HG03196 (cell line): ENCODE measurements at regions not wholly inside any gene's neighbourhood (a gene's known extent, or its start where the extent isn't known, plus 50 kb on each side); places are given as distances from the start of the nearest gene placed in this dataset.

Experiments used
- ATAC-seq: cut with Tn5 transposase; IDR thresholded peaks from one replicate; pipeline ENCODE4 v1.9.1; 2021; ENCODE audit not compliant: unreplicated experiment

DNA sequence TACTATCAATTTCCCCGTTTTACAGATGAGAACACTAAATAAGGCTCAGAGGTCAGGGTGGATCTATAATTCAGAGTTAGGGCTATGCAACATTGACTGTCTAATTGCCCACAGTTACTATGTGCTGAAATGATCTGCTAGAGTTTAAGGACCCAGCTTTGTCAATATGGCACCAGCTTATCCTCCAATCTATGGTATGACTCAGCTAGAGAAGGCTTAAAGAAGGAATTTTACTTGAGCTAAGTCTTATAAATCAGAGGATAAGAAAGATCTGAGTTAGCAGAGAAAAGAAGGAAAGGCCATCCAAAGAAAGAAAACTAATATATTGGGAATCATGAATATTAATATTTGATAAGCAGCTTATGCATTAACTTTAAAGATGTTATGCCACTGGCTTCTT is 78.1 kb downstream of the ASB9 start:
- no peak for ATAC-seq

GRCh38 chrX:15188039-15188438 is 81.8 kb downstream of the ASB9 start:
- no peak for ATAC-seq

DNA sequence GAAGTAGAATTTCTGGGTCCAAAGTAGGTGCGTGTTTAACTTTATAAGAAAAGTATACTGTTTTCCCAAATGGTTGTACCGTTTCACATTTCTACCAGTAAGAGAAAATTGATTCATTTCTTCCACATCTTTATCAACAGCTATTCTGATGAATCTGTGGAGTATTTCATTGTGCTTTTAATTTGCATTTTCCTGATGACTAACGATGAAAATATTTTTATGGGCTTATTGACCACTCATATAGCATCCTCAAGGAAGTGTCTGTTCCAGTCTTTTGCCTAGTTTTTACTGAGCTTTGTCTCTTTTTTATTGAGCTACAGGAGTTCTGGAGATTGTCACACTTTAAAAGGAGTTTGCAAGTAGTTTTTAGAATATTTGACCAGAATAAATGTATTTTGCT is 92.6 kb downstream of the ASB9 start:
- ATAC-seq = no peak

- ATAC-seq = no peak
These were observed 96.5 kb downstream of the ASB9 start for GRCh38 chrX:15173411-15173810.

DNA sequence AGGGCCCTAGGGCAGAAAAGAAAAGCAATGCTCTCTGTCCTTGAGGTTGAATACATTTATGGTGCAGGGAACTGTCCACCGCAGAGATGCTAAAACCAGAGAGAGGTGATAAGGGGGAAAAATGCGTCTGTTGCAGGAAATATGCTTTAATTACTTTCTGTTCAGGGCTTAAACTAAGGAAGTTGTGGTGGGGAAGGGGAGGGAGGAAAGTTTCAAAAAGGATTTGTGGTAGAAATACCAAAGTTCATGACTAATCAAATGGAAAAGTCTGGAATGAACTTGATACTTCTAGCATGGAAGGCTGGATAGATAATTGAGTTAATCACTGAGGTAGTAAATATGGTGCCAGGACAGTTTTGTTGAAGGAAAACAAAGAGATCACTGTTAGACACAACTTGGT is 99.0 kb downstream of the ASB9 start:
- ATAC-seq = no peak

GRCh38 chrX:15167826-15168225 is 102.1 kb downstream of the ASB9 start:
- no peak for ATAC-seq

DNA sequence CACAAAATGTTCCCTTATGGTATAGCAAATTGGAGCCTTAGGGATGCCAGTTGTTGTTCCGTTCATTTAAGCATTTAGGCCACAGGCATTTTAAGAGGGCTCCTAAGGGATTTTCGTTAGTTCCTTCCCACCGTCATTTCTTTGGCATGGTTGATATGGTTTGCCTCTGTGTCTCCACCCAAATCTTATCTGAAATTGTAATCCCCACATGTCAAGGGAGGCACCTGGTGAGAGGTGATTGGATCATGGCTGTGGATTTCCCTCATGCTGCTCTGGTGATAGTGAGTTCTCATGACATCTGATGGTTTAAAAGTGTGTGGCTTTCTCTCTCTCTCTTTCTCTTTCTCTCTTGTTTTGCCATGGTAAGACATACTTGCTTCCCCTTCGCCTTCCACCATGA is 104.1 kb downstream of the ASB9 start:
- no peak for ATAC-seq

- ATAC-seq = no peak
These were observed 106.8 kb downstream of the ASB9 start for GRCh38 chrX:15163131-15163530.

DNA sequence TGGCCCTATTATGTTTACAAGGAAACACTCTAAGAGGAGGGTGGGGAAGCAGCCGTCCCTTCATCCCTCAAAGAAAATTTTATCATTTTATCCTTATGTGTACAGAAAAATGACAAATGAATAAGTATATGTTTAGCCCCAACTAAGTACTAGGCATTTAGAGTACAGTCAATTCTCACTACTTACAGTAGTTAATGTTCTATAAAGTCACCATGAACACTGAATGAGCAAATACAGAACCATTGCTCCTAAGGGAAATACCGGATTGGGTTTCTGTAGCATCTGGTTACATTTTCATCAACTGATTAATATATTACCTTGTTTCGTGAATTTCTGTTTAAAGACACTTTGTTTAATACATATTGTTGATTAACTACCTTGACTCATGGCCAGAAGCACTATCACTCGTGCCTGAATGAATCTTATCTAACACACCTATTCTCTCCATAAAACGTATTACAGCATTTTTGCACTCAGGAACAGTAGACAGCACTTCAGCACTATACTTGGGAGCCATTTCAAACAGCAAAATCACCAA is 109.3 kb downstream of the ASB9 start:
- ATAC-seq = no peak

GRCh38 chrX:15158736-15159406 is 111.0 kb downstream of the ASB9 start:
- peak; percentile 70 for ATAC-seq

GRCh38 chrX:15158350-15158735 is 111.5 kb downstream of the ASB9 start:
- no peak for ATAC-seq

DNA sequence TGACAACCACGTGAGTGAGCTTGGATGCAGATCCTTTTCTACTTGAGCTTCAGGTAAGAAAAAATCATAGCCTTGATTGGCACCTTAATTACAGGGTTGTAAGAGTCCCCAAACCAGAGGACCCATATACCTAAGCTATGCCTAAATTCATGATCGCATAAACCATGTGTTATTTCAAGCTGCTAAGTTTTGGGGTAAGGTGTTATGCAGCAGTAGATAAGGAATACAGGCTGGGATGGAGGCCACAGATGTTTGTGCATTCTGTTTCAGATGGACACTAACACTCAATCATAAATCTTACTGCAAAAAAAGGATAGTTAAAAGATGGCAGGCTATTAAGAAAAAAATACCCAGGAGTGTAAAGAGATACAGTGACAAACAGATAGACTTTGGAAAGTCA is 112.3 kb downstream of the ASB9 start:
- no peak for ATAC-seq

GRCh38 chrX:15151267-15152186 is 118.4 kb downstream of the ASB9 start:
- ATAC-seq = peak; percentile 78

- no peak for ATAC-seq
These were observed 119.3 kb downstream of the ASB9 start for GRCh38 chrX:15150586-15150985.

DNA sequence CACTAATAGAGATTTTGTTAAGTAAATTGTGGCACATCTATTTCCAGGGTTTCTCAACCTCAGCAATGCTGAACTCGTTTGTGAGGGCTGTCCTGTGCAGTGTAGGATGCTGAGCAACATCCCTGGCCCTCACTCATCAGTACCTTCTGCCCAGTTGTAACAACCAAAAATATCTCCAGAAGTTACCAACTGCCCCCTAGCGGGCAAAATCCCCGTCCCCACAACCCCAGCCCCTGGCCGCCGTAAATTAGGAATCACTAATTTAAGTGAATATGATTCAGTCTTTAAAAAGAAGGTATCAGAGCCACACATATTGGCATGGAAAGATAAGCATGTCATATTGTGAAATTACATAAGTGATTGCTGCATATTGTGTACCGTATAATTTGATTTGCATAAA is 123.4 kb downstream of the ASB9 start:
- ATAC-seq = no peak

DNA sequence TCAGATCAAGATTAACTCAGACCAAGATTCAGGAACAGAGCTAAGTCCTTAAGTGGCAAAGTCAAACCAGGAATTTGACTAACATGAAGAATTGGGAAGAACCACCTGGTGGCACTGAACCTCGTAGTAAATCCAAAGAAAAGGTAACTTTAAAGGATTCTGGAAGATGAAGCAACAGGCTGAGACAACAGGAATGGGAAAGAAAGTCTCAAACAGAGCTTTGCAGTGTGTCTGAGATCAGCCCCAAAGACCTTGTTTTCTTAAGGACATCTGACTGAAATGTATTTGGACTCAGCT is 126.1 kb downstream of the ASB9 start:
- ATAC-seq = no peak

DNA sequence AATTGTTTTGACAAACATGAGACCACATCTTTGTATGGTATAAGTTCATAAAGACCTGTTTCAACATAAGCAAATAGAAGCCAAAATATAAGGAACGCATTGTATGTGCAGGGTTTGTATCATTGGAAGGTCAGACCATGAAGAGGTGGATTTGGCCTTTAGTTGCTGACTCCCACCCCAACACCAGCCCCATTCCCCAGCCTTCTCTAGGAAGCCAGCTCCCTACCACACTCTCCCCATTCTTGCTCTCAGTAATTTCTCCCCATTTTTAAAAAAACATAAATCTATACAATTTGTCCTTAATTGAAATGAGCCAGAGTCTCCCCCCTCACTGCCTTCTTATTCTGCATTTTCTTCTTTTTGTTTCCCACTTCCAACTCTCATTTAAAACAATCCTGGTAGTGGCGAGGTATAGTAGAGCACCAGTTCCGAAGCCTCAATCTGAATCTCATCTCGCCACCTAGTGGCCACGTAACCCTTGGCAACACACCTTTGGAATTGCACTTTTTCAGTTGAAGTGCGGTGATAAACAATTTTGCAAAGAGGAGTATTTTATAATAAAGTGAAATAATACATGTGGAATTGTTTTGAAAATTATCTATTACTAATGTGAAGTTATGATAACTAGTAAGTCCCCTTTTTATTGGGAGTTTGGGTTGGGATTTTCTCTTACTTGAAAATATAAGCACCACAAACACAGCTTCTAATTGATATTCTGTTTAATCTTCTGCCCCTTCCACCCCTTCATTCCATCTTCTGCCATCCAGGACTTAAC is 126.6 kb downstream of the ASB9 start:
- ATAC-seq = peak; percentile 58

- no peak for ATAC-seq
These were observed 127.7 kb downstream of the ASB9 start for GRCh38 chrX:15142084-15142715.

- ATAC-seq = no peak
These were observed 133.1 kb downstream of the ASB9 start for GRCh38 chrX:15136795-15137194.

DNA sequence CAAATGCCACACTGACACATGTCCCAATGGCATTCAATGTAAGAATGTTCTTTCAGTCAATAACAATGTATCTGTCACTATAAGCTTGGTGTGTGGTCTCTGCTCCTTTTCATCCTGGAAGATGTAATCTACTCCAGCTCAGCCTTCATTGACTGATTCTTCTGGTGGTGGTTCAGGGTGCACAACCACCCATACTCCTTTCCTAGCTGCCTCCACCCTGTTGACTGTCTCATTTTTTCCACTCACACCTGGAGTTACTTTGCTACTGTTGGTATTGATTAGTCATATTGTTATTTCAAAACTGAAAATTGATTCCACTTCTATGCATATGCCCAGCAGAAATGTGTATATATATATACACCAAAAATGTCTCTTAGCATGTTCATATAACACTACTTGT is 140.5 kb downstream of the ASB9 start:
- no peak for ATAC-seq

GRCh38 chrX:15128861-15129260 is 141.0 kb downstream of the ASB9 start:
- no peak for ATAC-seq
